Erythroblast (primary cell): ENCODE measurements at regions not wholly inside any gene's neighbourhood (a gene's known extent, or its start where the extent isn't known, plus 50 kb on each side); places are given as distances from the start of the nearest gene placed in this dataset.

Experiments used
- GATA1 ChIP-seq: IDR thresholded peaks from 2 replicates; pipeline ENCODE4 v1.6.1; 2011; ENCODE audit warnings: low read depth, mild to moderate bottlenecking, control low read depth, low read length, moderate library complexity
- POLR2A ChIP-seq: IDR thresholded peaks from 2 replicates; pipeline ENCODE4 v1.6.1; 2011; ENCODE audit warnings: mild to moderate bottlenecking, low read length

DNA sequence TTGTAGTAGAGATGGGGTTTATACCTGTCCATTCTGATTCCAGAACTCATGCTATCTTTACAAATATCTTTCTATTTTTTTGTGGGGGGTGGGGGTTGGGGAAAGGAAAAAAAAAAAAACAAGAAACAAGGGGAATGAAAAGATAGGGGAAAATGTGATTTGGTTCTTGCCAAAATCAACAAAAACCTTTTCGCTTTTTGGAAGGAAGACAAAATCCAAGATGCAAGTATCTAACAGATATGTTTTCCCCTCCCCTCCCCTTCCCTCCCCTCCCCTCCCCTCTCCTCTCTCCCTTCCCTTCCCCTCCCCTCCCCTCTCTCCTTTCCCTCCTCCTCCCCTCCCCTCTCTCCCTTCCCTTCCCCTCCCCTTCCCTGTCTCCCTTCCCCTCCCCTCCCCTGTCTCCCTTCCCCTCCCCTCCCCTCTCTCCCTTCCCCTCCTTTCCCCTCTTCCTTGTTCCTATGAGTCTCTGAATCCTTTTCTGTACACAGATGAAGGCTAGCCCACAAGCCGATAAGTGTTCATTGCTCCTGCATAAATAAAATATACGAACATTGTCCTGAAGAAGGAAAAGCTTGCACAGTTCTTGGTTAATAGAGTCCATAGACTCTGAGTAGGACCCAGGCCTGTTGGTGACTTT lies 551.9 kb downstream of the EDEM1 start:
- no peak for TF ChIP-seq POLR2A
- TF ChIP-seq GATA1 = no peak
